ENCODE measurements at regions not wholly inside any gene's neighbourhood (a gene's known extent, or its start where the extent isn't known, plus 50 kb on each side); places are given as distances from the start of the nearest gene placed in this dataset.
"Not testable (repeated sequence)": the region's sequence is repeated elsewhere in the genome, so short reads cannot be mapped to it uniquely, and the experiment has no call there.

GRCh38 chr6:21333715-21334114 is 259.8 kb upstream of the SOX4 start:
- DNase-seq (ENCODE audit: low spot score), result no peak

GRCh38 chr6:21334651-21335050 is 258.9 kb upstream of the SOX4 start:
- no peak for DNase-seq (ENCODE audit: low spot score)

DNA sequence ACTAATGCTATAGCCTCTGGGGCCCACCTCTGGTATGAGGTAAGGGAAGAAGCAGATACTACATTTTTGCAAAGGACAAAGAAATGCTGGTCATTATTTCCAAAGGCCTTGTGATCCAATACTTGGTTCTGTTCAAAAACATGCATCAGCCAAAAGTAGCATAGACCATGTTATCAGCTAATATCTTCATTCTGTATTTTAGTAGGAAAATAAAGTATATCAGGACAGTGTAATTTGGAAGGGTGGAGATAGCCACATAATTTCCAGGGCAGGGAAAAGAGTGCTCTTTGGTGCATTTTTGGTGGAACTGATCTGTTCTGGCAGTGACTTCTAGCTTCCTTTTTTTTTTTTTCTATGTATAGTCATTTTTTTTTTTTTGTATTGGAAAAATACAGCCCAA is 258.0 kb upstream of the SOX4 start:
- DNase-seq (ENCODE audit: low spot score), result no peak

DNA sequence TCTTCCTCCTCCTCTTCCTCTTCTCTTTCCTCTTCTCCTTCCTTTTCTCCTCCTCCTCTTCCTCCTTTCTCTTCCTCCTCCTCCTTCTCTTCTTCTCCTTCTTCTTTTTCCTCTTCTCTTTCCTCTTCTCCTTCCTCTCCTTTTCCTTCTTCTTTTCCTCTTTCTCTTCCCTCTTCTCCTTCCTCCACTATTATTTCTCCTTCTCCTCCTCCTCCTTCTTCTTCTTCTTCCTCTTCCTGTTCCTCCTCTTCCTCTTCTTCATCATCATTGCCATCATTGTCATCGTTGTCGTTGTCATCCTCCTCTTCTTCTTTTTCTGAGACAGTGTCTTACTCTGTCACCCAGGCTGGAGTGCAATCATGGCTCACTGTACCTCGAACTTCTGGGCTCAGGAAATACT is 256.3 kb upstream of the SOX4 start:
- no peak for DNase-seq (ENCODE audit: low spot score)

DNA sequence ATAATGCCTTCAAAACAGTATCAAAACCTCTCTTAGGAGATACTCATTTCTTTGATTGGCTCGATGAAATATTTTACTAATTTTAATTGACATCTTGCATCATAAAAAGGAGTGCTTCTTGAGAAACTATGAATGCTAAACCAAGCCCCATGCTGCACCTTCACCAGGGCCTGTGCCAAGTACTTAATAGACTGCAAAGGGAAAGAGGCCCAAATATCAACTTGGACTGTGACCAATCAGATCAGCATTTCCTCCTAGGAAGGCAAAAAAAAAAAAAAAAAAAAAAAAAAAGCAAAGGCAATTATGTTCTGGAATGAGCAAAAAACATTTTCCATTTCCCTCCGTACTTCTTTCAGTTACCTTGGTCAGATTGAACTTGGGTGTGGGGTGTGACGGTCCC is 253.0 kb upstream of the SOX4 start:
- no peak for DNase-seq (ENCODE audit: low spot score)

- DNase-seq (ENCODE audit: low spot score), result no peak
Observed at GRCh38 chr6:21341910-21342309, 251.6 kb upstream of the SOX4 start.

- no peak for DNase-seq (ENCODE audit: low spot score)
Observed at GRCh38 chr6:21342501-21342900, 251.1 kb upstream of the SOX4 start.

DNA sequence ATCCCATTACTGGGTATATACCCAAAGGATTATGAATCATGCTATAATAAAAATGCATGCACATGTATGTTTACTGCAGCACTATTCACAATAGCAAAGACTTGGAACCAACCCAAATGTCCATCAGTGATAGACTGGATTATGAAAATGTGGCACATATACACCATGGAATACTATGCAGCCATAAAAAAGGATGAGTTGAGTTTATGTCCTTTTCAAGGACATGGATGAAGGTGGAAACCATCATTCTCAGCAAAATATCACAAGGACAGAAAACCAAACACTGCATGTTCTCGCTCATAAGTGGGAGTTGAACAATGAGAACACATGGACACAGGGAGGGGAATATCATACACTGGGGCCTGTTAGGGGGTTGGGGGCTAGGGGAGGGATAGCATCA is 247.8 kb upstream of the SOX4 start:
- not testable (repeated sequence) for DNase-seq (ENCODE audit: low spot score)

DNA sequence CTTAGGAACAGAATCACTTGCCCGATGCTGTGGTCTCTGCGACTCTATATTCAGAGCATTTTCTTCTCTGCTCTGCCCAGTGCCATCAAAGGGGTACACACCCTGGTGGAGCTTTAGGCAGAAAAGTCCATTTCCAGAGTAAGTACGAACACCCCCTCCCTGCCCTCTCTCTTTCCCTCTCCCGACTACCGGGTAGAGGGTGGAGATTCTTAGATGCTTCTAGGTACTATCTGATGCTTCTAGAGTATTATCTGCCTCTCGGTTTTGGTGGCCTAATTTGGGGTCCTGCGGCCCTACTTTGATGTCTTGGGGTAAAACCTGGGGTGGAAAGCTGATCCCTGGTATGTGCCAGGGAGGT is 245.4 kb upstream of the SOX4 start:
- no peak for DNase-seq (ENCODE audit: low spot score)

DNA sequence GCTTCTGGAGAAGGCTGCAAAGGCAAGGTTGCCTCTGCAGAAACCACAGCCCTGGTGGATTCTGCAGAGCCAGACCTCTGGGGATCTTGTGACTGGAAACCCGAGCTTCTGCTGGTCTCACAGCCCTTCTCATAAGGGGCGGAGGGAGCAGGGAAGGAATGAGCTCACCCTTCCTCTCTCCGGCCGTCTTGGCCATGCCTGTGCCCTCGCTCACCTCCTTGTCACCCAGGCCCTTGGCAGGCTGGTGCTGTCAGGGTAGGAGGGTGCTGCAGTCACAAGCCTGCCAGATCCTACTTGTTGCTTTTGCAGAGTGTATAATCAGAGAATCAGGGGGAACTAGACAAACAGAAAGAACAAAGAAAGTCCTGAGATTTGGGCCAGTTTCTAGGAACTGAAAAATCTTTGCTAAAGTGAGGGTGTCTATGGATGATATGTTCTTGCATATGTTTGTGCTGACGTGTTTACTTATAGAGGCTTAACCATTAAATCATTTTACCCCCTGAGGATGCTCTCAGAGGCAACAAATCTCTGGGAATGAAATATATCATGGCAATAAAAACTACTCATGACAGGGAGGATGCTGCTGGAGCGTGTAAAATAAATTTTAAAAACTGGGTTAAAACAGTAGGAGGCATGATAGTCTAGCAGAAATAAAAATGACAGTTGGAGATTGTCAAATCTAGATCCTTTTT is 244.9 kb upstream of the SOX4 start:
- peak; percentile 39 for DNase-seq (ENCODE audit: low spot score)

DNA sequence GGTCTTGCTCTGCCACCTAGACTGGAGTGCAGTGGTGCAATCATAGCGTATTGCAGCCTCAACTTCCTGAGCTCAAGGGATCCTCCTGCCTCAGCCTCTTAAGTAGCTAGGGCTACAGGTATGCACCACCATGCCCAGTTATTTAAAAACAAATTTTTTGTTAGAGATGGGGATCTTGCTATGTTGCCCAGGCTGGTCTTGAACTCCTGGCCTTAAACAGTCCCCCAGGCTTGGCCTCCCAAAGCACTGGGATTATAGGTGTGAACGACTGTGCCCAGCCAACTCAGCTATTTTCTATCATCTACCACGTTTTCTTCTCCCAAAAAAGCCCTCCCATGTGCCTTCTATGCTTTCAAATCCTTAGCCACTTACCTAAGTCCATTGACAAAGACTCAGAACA is 243.7 kb upstream of the SOX4 start:
- no peak for DNase-seq (ENCODE audit: low spot score)

GRCh38 chr6:21350926-21351325 is 242.6 kb upstream of the SOX4 start:
- no peak for DNase-seq (ENCODE audit: low spot score)

DNA sequence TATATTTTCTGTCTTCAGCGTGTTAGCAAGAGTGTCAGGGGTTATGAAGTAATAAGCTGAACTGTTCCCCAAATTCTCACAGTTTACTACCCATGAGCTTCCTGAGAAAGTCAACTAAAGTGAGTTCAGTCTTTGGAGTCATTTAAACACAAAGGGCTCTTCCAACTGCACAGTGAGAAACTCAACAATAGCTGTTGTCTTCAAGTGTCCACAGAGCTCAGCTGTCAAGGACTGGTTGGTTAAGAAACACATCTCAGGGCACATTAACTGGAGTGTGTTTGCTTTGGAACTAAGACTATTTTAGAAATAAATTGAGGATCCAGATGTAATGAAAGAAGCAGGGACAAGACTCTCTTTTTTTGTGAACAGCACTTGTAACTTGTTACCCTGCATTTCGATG is 241.4 kb upstream of the SOX4 start:
- DNase-seq (ENCODE audit: low spot score), result no peak

- DNase-seq (ENCODE audit: low spot score), result no peak
Observed at GRCh38 chr6:21354805-21355238, 238.7 kb upstream of the SOX4 start.

GRCh38 chr6:21355638-21356037 is 237.9 kb upstream of the SOX4 start:
- DNase-seq (ENCODE audit: low spot score), result no peak

DNA sequence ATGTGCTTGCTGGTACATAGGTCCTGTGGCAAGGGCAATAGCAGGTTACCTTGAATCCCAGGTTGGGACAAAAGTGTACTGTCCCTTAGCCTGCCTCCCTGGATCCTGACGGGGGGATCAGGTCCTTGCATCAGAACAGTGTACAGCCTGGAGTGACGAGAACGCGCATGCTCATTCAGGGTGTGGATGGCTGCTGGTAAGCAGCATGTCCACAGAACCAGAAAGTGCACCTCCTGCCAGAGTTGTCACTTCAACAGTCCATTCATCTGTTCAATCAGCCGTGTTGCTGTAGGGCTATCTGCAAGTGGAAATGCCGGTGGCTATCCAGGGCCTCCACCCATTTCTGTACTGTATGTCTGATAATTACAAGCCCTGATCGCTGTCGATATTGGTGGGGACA is 236.3 kb upstream of the SOX4 start:
- DNase-seq (ENCODE audit: low spot score), result no peak

- DNase-seq (ENCODE audit: low spot score), result no peak
Observed at GRCh38 chr6:21359926-21360325, 233.6 kb upstream of the SOX4 start.

GRCh38 chr6:21360336-21360735 is 233.2 kb upstream of the SOX4 start:
- no peak for DNase-seq (ENCODE audit: low spot score)

DNA sequence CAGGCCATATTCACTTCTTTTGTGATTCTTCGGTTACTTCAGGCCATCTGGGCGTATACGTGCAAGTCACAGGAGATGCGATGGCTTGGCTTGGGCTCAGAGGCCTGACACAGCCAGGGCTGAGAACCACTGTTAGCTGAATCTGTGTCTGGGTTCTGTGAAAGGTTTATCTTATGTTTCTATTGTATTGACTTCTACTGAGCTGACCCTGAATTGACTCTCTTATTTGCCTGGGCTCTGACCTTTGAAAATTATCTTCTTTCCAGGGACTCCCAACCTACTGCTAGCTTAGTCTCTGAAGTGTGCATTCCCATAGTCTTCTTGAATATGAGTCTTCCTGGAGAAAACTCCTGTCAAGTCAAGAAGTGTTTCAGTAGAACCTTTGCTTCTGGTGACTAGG is 226.4 kb upstream of the SOX4 start:
- no peak for DNase-seq (ENCODE audit: low spot score)

GRCh38 chr6:21367649-21368154 is 225.8 kb upstream of the SOX4 start:
- no peak for DNase-seq (ENCODE audit: low spot score)

GRCh38 chr6:21371061-21371460 is 222.5 kb upstream of the SOX4 start:
- DNase-seq (ENCODE audit: low spot score), result no peak

- no peak for DNase-seq (ENCODE audit: low spot score)
Observed at GRCh38 chr6:21371676-21372171, 221.8 kb upstream of the SOX4 start.

GRCh38 chr6:21375151-21376116 is 218.1 kb upstream of the SOX4 start:
- peak; percentile 59 for DNase-seq (ENCODE audit: low spot score)

Measured in SK-N-DZ (cell line).